WERI-Rb-1 (cell line): ENCODE measurements at regions not wholly inside any gene's neighbourhood (a gene's known extent, or its start where the extent isn't known, plus 50 kb on each side); places are given as distances from the start of the nearest gene placed in this dataset.
A peak's percentile ranks its signal among the peaks of the same experiment; 100 is the strongest.

Experiments
- DNase-seq: peaks from one replicate; pipeline ENCODE4 v3.0.0-alpha.2; 2020
- H3K27ac ChIP-seq: fragments of 250-450 bp; sonication (Bioruptor Pico); 2 replicates; pipeline ENCODE4 v1.5.1; 2020; ENCODE audit warnings: mild to moderate bottlenecking, moderate library complexity
- H3K27me3 ChIP-seq: fragments of 250-450 bp; sonication (Bioruptor Pico); 2 replicates; pipeline ENCODE4 v1.5.1; 2021; ENCODE audit warnings: mild to moderate bottlenecking, low read depth, moderate library complexity; ENCODE audit not compliant: insufficient read depth, severe bottlenecking
- H3K36me3 ChIP-seq: fragments of 250-450 bp; sonication (Bioruptor Pico); 2 replicates; pipeline ENCODE4 v1.5.1; 2020; ENCODE audit warnings: mild to moderate bottlenecking, moderate library complexity
- H3K4me3 ChIP-seq: 2 replicates; pipeline ENCODE4 v1.5.1; 2011; ENCODE audit warnings: low read depth, mild to moderate bottlenecking, control low read depth, low read length
- H3K9me3 ChIP-seq: fragments of 250-450 bp; sonication (Bioruptor Pico); 2 replicates; pipeline ENCODE4 v1.5.1; 2021; ENCODE audit warnings: mild to moderate bottlenecking, moderate library complexity; ENCODE audit not compliant: severe bottlenecking
- CTCF ChIP-seq: IDR thresholded peaks from 2 replicates; pipeline ENCODE4 v1.5.1; 2011; ENCODE audit warnings: low read depth, mild to moderate bottlenecking, control low read depth, inconsistent platforms, low read length

GRCh38 chr4:45072981-45073380, 346.6 kb upstream of the GNPDA2 start:
- H3K9me3 ChIP-seq = no peaks in the 10 kb centered on the region
- no peaks in the 10 kb centered on the region for H3K27me3 ChIP-seq
- no peak for DNase-seq
- H3K4me3 ChIP-seq = no peak overlapping the region
- TF ChIP-seq CTCF = no peak
- H3K27ac ChIP-seq = no peak overlapping the region
- no peaks in the 10 kb centered on the region for H3K36me3 ChIP-seq

- TF ChIP-seq CTCF = no peak
- Histone ChIP-seq H3K27ac (no peak overlapping the region), H3K36me3 (no peaks in the 10 kb centered on the region), H3K27me3 (no peaks in the 10 kb centered on the region), H3K9me3 (no peaks in the 10 kb centered on the region), H3K4me3 (no peak overlapping the region)
- no peak for DNase-seq
Measured at GRCh38 chr4:45064741-45065140, 338.4 kb upstream of the GNPDA2 start.

GRCh38 chr4:45063696-45064095, 337.3 kb upstream of the GNPDA2 start:
- H3K4me3 ChIP-seq = no peak overlapping the region
- H3K27me3 ChIP-seq = no peaks in the 10 kb centered on the region
- no peak for TF ChIP-seq CTCF
- no peak overlapping the region for H3K27ac ChIP-seq
- no peak for DNase-seq
- no peaks in the 10 kb centered on the region for H3K9me3 ChIP-seq
- no peaks in the 10 kb centered on the region for H3K36me3 ChIP-seq

- no peak for TF ChIP-seq CTCF
- H3K4me3 ChIP-seq = no peak overlapping the region
- no peaks in the 10 kb centered on the region for H3K27me3 ChIP-seq
- H3K27ac ChIP-seq = no peak overlapping the region
- no peaks in the 10 kb centered on the region for H3K36me3 ChIP-seq
- DNase-seq = no peak
- H3K9me3 ChIP-seq = no peaks in the 10 kb centered on the region
Measured at GRCh38 chr4:45062935-45063545, 336.7 kb upstream of the GNPDA2 start.

- Histone ChIP-seq H3K27ac (no peak overlapping the region), H3K36me3 (no peaks in the 10 kb centered on the region), H3K27me3 (no peaks in the 10 kb centered on the region), H3K4me3 (no peak overlapping the region), H3K9me3 (peaks cover 6% of the 10 kb centered on the region)
- no peak for TF ChIP-seq CTCF
- DNase-seq = no peak
Measured at GRCh38 chr4:45043911-45044310, 317.6 kb upstream of the GNPDA2 start.

GRCh38 chr4:45036677-45037076, 310.3 kb upstream of the GNPDA2 start:
- no peak for TF ChIP-seq CTCF
- Histone ChIP-seq H3K27ac (no peak overlapping the region), H3K36me3 (no peaks in the 10 kb centered on the region), H3K9me3 (no peaks in the 10 kb centered on the region), H3K27me3 (no peaks in the 10 kb centered on the region), H3K4me3 (no peak overlapping the region)
- peak; percentile 33 for DNase-seq
